SK-N-SH treated with all-trans-retinoic acid at 6 μM for 48 hours (cell line): ENCODE measurements at regions not wholly inside any gene's neighbourhood (a gene's known extent, or its start where the extent isn't known, plus 50 kb on each side); places are given as distances from the start of the nearest gene placed in this dataset.

Experiments used
- ATAC-seq: fragments of 200-7000 bp; cut with Tn5 transposase; 3 replicates; pipeline ENCODE4 v1.9.1; 2020; ENCODE audit warnings: mild to moderate bottlenecking, moderate library complexity
- ARNTL ChIP-seq: fragments of 450-650 bp; formaldehyde crosslinking; IDR thresholded peaks from 2 replicates; pipeline ENCODE4 v1.5.0; 2020; ENCODE audit warnings: low read depth, mild to moderate bottlenecking, moderate library complexity, borderline replicate concordance
- BACH2 ChIP-seq: fragments of 250-450 bp; sonication (Bioruptor Pico); IDR thresholded peaks from 2 replicates; pipeline ENCODE4 v1.9.0; 2021; ENCODE audit warnings: mild to moderate bottlenecking, borderline replicate concordance
- CSDC2 ChIP-seq: fragments of 250-450 bp; sonication (Bioruptor Pico); IDR thresholded peaks from 2 replicates; pipeline ENCODE4 v1.5.0; 2020; ENCODE audit warnings: mild to moderate bottlenecking, moderate library complexity
- ESRRG ChIP-seq: fragments of 250-450 bp; sonication (Bioruptor Pico); IDR thresholded peaks from 2 replicates; pipeline ENCODE4 v1.6.1; 2021; ENCODE audit warnings: mild to moderate bottlenecking
- GLIS3 ChIP-seq: fragments of 250-450 bp; sonication (Bioruptor Pico); IDR thresholded peaks from 2 replicates; pipeline ENCODE4 v1.5.0; 2020; ENCODE audit warnings: mild to moderate bottlenecking, moderate library complexity
- ISL1 ChIP-seq: fragments of 250-450 bp; sonication (Bioruptor Pico); IDR thresholded peaks from 2 replicates; pipeline ENCODE4 v2.1.2; 2022; ENCODE audit warnings: mild to moderate bottlenecking, moderate library complexity
- OSR1 ChIP-seq: fragments of 250-450 bp; sonication (Bioruptor Pico); IDR thresholded peaks from 2 replicates; pipeline ENCODE4 v1.8.0; 2022; ENCODE audit warnings: moderate library complexity, mild to moderate bottlenecking, inconsistent platforms
- PPARA ChIP-seq: fragments of 250-450 bp; sonication (Bioruptor Pico); IDR thresholded peaks from 2 replicates; pipeline ENCODE4 v1.5.0; 2020; ENCODE audit warnings: mild to moderate bottlenecking, borderline replicate concordance
- RARB ChIP-seq: fragments of 250-450 bp; sonication (Bioruptor Pico); IDR thresholded peaks from 2 replicates; pipeline ENCODE4 v1.8.0; 2021; ENCODE audit warnings: mild to moderate bottlenecking, moderate library complexity
- SNAI2 ChIP-seq: fragments of 250-450 bp; sonication (Bioruptor Pico); IDR thresholded peaks from 2 replicates; pipeline ENCODE4 v1.5.0; 2020; ENCODE audit warnings: mild to moderate bottlenecking, moderate library complexity
- TCF4 ChIP-seq: fragments of 250-450 bp; sonication (Bioruptor Pico); IDR thresholded peaks from 2 replicates; pipeline ENCODE4 v1.8.0; 2021; ENCODE audit warnings: mild to moderate bottlenecking, moderate library complexity, borderline replicate concordance
- TOX ChIP-seq: fragments of 250-450 bp; sonication (Bioruptor Pico); IDR thresholded peaks from 2 replicates; pipeline ENCODE4 v1.8.0; 2021; ENCODE audit warnings: mild to moderate bottlenecking, moderate library complexity, borderline replicate concordance
- ZC3H10 ChIP-seq: fragments of 250-450 bp; sonication (Bioruptor Pico); IDR thresholded peaks from 2 replicates; pipeline ENCODE4 v1.5.1; 2021; ENCODE audit warnings: mild to moderate bottlenecking, moderate library complexity
- ZFP3 ChIP-seq: fragments of 250-450 bp; sonication (Bioruptor Pico); IDR thresholded peaks from 2 replicates; pipeline ENCODE4 v1.5.0; 2020; ENCODE audit warnings: mild to moderate bottlenecking, moderate library complexity
- ZFP30 ChIP-seq: fragments of 450-650 bp; formaldehyde crosslinking; IDR thresholded peaks from 2 replicates; pipeline ENCODE4 v1.5.0; 2022; ENCODE audit warnings: mild to moderate bottlenecking, moderate library complexity
- ZNF565 ChIP-seq: fragments of 450-650 bp; formaldehyde crosslinking; conservative IDR thresholded peaks from 2 replicates; pipeline ENCODE4 v1.5.0; 2020; ENCODE audit warnings: low read depth, mild to moderate bottlenecking, moderate library complexity
- ZNF70 ChIP-seq: fragments of 450-650 bp; formaldehyde crosslinking; IDR thresholded peaks from 2 replicates; pipeline ENCODE4 v1.5.0; 2020; ENCODE audit warnings: mild to moderate bottlenecking, moderate library complexity
- ZNF8 ChIP-seq: fragments of 450-650 bp; formaldehyde crosslinking; IDR thresholded peaks from 2 replicates; pipeline ENCODE4 v1.5.0; 2020; ENCODE audit warnings: mild to moderate bottlenecking, moderate library complexity
- TF ChIP-seq, protein P1 (sequence below): fragments of 250-450 bp; sonication (Bioruptor Pico); IDR thresholded peaks from 2 replicates; pipeline ENCODE4 v1.5.1; 2020; ENCODE audit warnings: low read depth, mild to moderate bottlenecking, moderate library complexity
- TF ChIP-seq, protein P2 (sequence below): fragments of 250-450 bp; sonication (Bioruptor Pico); IDR thresholded peaks from 2 replicates; pipeline ENCODE4 v1.5.1; 2021; ENCODE audit warnings: mild to moderate bottlenecking, moderate library complexity
- TF ChIP-seq, protein P3 (sequence below): fragments of 250-450 bp; sonication (Bioruptor Pico); IDR thresholded peaks from 2 replicates; pipeline ENCODE4 v1.5.0; 2020; ENCODE audit warnings: mild to moderate bottlenecking, moderate library complexity
- TF ChIP-seq, protein P4 (sequence below): fragments of 250-450 bp; sonication (Bioruptor Pico); IDR thresholded peaks from 2 replicates; pipeline ENCODE4 v1.8.0; 2021; ENCODE audit warnings: low read depth, mild to moderate bottlenecking, moderate library complexity, borderline replicate concordance

DNA sequence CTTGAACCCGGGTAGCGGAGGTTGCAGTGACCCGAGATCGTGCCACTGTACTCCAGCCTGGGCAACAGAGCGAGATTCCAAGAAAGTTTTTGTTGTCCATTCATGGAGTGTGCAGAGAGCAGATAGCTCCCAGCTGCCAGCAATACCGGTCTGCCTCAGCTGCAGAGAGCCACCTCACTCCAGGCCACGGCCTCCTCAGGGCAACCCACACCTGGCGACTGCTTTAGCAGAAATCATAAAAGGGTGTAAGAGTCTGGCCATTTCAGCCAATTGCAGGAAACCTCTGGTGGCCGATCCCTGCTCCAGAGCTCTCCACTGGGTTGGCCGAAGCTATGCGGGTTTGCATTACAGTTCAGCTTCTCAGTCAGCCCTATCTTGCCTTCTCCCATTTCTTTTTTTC, 227.4 kb upstream of the BCOR start:
- TF ChIP-seq ZFP3 (CRISPR knock-in tag) (no peak), ESRRG (CRISPR knock-in tag) (no peak), TOX (CRISPR knock-in tag) (no peak), RARB (CRISPR knock-in tag) (no peak), ZFP30 (CRISPR knock-in tag) (no peak), ZC3H10 (no peak), TCF4 (no peak), ZNF8 (CRISPR knock-in tag) (no peak), ARNTL (CRISPR knock-in tag) (no peak), CSDC2 (CRISPR knock-in tag) (no peak), SNAI2 (no peak)
- TF ChIP-seq, protein P1, sequence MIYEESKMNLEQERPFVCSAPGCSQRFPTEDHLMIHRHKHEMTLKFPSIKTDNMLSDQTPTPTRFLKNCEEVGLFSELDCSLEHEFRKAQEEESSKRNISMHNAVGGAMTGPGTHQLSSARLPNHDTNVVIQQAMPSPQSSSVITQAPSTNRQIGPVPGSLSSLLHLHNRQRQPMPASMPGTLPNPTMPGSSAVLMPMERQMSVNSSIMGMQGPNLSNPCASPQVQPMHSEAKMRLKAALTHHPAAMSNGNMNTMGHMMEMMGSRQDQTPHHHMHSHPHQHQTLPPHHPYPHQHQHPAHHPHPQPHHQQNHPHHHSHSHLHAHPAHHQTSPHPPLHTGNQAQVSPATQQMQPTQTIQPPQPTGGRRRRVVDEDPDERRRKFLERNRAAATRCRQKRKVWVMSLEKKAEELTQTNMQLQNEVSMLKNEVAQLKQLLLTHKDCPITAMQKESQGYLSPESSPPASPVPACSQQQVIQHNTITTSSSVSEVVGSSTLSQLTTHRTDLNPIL (CRISPR knock-in tag), result no peak
- no peak for ATAC-seq

DNA sequence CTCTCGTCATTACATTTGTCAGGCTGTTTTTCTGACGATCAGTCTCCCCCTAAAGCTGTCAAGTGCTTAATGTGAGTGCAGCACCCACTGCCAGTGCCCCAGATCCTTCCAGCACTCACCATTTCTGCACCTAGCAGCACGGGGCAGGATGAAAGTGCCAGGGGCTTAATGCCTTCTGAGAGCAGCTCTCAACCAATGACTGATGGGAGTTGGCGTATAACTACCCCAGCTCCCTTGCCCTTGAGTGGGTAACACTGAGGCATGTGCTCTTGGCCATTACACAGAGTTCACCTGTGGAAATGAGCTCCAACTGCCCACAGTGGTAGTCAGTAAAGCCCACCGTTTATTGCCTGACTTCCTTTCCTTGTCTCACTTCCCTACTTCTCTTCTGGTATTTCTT, 226.2 kb upstream of the BCOR start:
- TF ChIP-seq, protein P2, sequence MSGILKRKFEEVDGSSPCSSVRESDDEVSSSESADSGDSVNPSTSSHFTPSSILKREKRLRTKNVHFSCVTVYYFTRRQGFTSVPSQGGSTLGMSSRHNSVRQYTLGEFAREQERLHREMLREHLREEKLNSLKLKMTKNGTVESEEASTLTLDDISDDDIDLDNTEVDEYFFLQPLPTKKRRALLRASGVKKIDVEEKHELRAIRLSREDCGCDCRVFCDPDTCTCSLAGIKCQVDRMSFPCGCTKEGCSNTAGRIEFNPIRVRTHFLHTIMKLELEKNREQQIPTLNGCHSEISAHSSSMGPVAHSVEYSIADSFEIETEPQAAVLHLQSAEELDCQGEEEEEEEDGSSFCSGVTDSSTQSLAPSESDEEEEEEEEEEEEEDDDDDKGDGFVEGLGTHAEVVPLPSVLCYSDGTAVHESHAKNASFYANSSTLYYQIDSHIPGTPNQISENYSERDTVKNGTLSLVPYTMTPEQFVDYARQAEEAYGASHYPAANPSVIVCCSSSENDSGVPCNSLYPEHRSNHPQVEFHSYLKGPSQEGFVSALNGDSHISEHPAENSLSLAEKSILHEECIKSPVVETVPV (CRISPR knock-in tag), result no peak
- TF ChIP-seq CSDC2 (CRISPR knock-in tag) (no peak), ZFP30 (CRISPR knock-in tag) (no peak), ZNF70 (CRISPR knock-in tag) (no peak), BACH2 (CRISPR knock-in tag) (no peak), TCF4 (no peak), OSR1 (no peak), SNAI2 (no peak), GLIS3 (CRISPR knock-in tag) (no peak), ZC3H10 (no peak), ISL1 (CRISPR knock-in tag) (no peak), ZNF565 (CRISPR knock-in tag) (no peak), ZFP3 (CRISPR knock-in tag) (no peak), ZNF8 (CRISPR knock-in tag) (no peak), ESRRG (CRISPR knock-in tag) (no peak)
- TF ChIP-seq, protein P3, sequence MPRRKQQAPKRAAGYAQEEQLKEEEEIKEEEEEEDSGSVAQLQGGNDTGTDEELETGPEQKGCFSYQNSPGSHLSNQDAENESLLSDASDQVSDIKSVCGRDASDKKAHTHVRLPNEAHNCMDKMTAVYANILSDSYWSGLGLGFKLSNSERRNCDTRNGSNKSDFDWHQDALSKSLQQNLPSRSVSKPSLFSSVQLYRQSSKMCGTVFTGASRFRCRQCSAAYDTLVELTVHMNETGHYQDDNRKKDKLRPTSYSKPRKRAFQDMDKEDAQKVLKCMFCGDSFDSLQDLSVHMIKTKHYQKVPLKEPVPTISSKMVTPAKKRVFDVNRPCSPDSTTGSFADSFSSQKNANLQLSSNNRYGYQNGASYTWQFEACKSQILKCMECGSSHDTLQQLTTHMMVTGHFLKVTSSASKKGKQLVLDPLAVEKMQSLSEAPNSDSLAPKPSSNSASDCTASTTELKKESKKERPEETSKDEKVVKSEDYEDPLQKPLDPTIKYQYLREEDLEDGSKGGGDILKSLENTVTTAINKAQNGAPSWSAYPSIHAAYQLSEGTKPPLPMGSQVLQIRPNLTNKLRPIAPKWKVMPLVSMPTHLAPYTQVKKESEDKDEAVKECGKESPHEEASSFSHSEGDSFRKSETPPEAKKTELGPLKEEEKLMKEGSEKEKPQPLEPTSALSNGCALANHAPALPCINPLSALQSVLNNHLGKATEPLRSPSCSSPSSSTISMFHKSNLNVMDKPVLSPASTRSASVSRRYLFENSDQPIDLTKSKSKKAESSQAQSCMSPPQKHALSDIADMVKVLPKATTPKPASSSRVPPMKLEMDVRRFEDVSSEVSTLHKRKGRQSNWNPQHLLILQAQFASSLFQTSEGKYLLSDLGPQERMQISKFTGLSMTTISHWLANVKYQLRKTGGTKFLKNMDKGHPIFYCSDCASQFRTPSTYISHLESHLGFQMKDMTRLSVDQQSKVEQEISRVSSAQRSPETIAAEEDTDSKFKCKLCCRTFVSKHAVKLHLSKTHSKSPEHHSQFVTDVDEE, result no peak
- TF ChIP-seq, protein P4, sequence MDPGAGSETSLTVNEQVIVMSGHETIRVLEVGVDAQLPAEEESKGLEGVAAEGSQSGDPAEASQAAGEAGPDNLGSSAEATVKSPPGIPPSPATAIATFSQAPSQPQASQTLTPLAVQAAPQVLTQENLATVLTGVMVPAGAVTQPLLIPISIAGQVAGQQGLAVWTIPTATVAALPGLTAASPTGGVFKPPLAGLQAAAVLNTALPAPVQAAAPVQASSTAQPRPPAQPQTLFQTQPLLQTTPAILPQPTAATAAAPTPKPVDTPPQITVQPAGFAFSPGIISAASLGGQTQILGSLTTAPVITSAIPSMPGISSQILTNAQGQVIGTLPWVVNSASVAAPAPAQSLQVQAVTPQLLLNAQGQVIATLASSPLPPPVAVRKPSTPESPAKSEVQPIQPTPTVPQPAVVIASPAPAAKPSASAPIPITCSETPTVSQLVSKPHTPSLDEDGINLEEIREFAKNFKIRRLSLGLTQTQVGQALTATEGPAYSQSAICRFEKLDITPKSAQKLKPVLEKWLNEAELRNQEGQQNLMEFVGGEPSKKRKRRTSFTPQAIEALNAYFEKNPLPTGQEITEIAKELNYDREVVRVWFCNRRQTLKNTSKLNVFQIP (CRISPR knock-in tag), result no peak
- TF ChIP-seq, all 23 proteins: peak for 0
- no peak for ATAC-seq

DNA sequence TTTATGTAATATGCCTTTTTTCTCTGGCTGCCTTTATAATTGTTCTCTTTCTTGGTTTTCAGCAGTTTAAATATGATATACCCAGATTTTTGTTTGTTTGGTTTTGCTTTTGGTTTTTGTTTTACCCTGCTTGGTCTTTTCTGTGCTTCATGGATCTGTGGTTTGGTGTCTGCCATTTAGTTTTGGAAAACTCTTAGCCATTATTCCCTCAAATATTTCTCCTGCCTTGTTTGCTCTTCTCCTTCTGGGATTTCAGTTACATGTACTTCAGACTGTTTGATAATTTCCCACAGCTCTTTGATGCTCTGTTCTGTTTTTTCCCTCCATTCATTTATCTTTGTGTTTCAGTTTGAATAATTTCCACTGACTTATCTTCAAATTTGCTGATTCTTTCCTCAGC, 223.1 kb upstream of the BCOR start:
- ATAC-seq, result no peak
- TF ChIP-seq, protein P2 (CRISPR knock-in tag), result no peak
- TF ChIP-seq PPARA (CRISPR knock-in tag) (no peak), OSR1 (no peak), GLIS3 (CRISPR knock-in tag) (no peak), TOX (CRISPR knock-in tag) (no peak), ZFP3 (CRISPR knock-in tag) (no peak), ARNTL (CRISPR knock-in tag) (no peak), BACH2 (CRISPR knock-in tag) (no peak), ZNF8 (CRISPR knock-in tag) (no peak), ESRRG (CRISPR knock-in tag) (no peak), CSDC2 (CRISPR knock-in tag) (no peak), ISL1 (CRISPR knock-in tag) (no peak), RARB (CRISPR knock-in tag) (no peak), TCF4 (no peak), ZFP30 (CRISPR knock-in tag) (no peak)
- TF ChIP-seq, protein P3, result no peak
- TF ChIP-seq, protein P1 (CRISPR knock-in tag), result no peak
